Left ventricle myocardium inferior (tissue), 1 donor: ENCODE measurements at regions not wholly inside any gene's neighbourhood (a gene's known extent, or its start where the extent isn't known, plus 50 kb on each side); places are given as distances from the start of the nearest gene placed in this dataset.

ENCODE experiments used
- DNase-seq: peaks from one replicate; pipeline ENCODE4 v3.0.0-alpha.2; 2020
- H3K27ac ChIP-seq: fragments of 200-600 bp; replicated peaks from 2 replicates; pipeline ENCODE4 v1.8.0; 2021
- H3K27me3 ChIP-seq: fragments of 200-600 bp; 2 replicates; pipeline ENCODE4 v1.8.0; 2021; ENCODE audit warnings: low read depth
- H3K36me3 ChIP-seq: fragments of 200-600 bp; 2 replicates; pipeline ENCODE4 v1.8.0; 2021
- H3K4me1 ChIP-seq: fragments of 200-600 bp; 2 replicates; pipeline ENCODE4 v1.8.0; 2021
- H3K4me3 ChIP-seq: fragments of 200-600 bp; 2 replicates; pipeline ENCODE4 v1.8.0; 2021; ENCODE audit warnings: mild to moderate bottlenecking, moderate library complexity
- H3K9me3 ChIP-seq: fragments of 200-600 bp; replicated peaks from 2 replicates; pipeline ENCODE4 v1.8.0; 2021
- intact Hi-C: fragments of 100-400 bp; cut with micrococcal nuclease; formaldehyde crosslinking; loops from one replicate; pipeline ENCODE4 v1.11.0; 2022
- TF ChIP-seq, protein P1 (sequence below): fragments of 200-600 bp; IDR thresholded peaks from 2 replicates; pipeline ENCODE4 v1.8.0; 2021; ENCODE audit warnings: antibody characterized with exemption, mild to moderate bottlenecking, borderline replicate concordance
- donor health status: DM: no; HTN: yes; CAD: no; lungs with severe emphysema.

DNA sequence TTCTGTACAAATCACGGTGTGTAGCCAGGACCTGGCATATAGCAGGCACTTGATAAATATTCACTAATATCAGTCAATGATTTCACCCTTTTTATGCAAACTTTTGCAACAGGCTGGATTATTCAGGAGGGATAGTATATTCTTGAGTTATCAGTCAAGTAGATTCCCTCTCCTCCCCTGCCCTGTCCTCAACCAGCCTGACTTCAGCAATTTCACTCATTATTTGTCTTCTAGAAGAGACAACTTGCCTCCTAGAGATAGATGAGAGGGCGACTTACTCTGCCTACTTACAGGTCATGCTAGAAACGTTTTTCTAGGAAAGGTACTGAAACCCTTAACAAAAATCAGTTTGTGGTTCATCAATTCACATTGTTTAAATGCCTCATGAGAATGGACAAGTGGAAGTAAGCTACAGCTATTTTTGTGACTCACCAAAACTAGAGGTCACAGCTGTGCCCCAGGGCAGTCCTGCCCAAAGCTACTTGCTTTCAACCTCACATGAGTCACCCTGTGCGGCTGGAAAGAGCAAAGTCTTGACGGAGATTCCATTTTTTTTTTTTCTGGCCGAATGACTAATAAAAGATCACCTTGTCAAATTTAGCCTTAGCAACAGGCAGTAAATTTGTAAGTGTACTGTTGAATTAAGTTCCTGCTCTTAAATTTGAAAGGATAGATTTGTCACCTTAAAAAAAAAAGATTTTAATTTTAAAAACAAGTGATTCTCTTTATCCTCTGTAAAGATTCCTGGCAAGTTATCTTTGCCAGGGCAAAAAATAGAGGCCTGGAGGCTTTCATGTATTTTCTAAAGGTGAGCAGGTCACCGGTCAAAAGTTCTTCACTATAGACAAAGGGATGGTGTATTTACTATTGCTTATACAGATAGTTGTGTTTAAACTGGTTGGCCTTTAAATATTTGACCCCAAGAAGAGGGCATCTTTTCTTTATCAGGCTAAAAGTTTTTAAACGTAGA, 109.0 kb upstream of the SLC35G4 start:
- Histone ChIP-seq H3K9me3 (no peaks in the 10 kb centered on the region), H3K27ac (no peak overlapping the region), H3K27me3 (peaks cover 12% of the 10 kb centered on the region), H3K36me3 (no peaks in the 10 kb centered on the region), H3K4me1 (no peaks in the 10 kb centered on the region), H3K4me3 (no peak overlapping the region)
- no peak for DNase-seq
- intact Hi-C loops = no loop called here
- TF ChIP-seq, protein P1, sequence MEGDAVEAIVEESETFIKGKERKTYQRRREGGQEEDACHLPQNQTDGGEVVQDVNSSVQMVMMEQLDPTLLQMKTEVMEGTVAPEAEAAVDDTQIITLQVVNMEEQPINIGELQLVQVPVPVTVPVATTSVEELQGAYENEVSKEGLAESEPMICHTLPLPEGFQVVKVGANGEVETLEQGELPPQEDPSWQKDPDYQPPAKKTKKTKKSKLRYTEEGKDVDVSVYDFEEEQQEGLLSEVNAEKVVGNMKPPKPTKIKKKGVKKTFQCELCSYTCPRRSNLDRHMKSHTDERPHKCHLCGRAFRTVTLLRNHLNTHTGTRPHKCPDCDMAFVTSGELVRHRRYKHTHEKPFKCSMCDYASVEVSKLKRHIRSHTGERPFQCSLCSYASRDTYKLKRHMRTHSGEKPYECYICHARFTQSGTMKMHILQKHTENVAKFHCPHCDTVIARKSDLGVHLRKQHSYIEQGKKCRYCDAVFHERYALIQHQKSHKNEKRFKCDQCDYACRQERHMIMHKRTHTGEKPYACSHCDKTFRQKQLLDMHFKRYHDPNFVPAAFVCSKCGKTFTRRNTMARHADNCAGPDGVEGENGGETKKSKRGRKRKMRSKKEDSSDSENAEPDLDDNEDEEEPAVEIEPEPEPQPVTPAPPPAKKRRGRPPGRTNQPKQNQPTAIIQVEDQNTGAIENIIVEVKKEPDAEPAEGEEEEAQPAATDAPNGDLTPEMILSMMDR = no peak

DNA sequence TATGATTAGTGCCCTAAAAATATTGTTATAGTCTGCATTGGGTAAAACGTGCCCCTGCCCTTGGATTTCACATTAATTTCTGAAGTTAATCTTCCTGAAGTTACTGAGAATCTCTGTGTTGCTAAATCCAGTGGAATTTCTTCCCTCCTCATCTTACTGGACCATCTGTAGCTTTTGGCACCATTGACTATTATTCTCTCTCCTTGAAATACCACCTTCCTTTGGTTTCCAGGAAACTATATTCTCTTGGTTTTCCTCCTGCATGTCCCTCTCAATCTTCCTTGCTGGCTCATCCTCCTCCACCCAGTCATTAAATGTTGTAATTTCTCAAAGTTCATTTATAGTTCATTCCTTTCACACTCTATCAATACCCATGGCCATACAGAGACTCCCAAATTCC, 110.6 kb upstream of the SLC35G4 start:
- Histone ChIP-seq H3K4me1 (peaks cover 3% of the 10 kb centered on the region), H3K9me3 (no peaks in the 10 kb centered on the region), H3K27ac (no peak overlapping the region), H3K4me3 (no peak overlapping the region), H3K27me3 (peaks cover 7% of the 10 kb centered on the region), H3K36me3 (no peaks in the 10 kb centered on the region)
- intact Hi-C loops = no loop called here
- DNase-seq = no peak
- TF ChIP-seq, protein P1 = no peak

DNA sequence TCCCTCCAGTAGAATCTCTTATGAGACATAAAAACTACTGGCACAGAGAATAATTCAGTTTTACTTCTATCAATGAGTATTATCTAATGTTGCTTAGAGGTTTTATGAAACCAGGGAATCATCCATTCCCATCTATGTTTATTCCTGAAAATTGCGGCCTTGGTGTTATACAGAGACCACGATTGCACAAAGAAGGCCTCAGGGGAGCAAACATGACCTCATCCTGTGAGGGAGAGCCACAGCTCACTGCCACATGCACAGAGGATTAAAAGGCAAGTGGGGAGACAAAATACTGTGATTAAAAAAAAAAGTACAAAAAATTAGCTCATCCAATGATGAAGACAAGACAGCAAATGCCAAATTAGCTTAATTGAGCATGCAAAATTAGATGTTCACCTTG, 111.8 kb upstream of the SLC35G4 start:
- intact Hi-C loops = no loop called here
- TF ChIP-seq, protein P1 = no peak
- no peaks in the 10 kb centered on the region for H3K9me3 ChIP-seq
- H3K27ac ChIP-seq = no peak overlapping the region
- H3K36me3 ChIP-seq = no peaks in the 10 kb centered on the region
- no peak for DNase-seq
- H3K4me1 ChIP-seq = peaks cover 3% of the 10 kb centered on the region
- no peaks in the 10 kb centered on the region for H3K27me3 ChIP-seq
- no peak overlapping the region for H3K4me3 ChIP-seq

DNA sequence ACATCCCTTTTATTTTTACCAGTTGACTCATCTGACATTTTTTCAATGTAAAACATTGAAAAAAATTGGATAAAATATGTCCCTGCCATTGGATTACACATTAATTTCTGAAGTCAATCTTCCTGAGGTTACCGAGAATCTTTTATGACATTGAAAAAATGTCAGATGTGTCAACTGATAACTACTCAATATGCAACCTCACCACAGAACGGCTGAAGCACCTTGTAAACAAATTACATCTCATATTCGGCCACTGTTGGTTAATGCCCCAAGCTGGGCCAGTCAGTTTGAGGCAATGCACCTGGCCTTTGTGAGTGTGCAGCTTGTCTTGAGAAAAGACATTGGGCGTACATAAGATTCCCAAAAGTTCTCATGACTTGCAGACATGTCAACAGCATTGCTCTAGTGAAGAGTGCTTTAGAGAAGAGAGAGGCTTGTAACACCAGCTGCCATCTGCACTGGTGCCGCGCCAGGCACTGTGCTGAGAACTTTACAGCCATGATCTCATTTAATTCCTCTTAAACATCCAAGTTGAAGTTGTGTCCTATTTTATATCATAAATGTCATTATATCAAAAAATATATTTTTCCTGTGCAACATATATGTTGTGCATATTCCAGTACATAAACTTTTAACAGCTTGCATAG, 112.7 kb upstream of the SLC35G4 start:
- Histone ChIP-seq H3K27me3 (no peaks in the 10 kb centered on the region), H3K27ac (no peak overlapping the region), H3K9me3 (no peaks in the 10 kb centered on the region), H3K4me3 (no peak overlapping the region), H3K4me1 (peaks cover 3% of the 10 kb centered on the region), H3K36me3 (no peaks in the 10 kb centered on the region)
- intact Hi-C loops = no loop called here
- TF ChIP-seq, protein P1 = no peak
- DNase-seq = no peak

DNA sequence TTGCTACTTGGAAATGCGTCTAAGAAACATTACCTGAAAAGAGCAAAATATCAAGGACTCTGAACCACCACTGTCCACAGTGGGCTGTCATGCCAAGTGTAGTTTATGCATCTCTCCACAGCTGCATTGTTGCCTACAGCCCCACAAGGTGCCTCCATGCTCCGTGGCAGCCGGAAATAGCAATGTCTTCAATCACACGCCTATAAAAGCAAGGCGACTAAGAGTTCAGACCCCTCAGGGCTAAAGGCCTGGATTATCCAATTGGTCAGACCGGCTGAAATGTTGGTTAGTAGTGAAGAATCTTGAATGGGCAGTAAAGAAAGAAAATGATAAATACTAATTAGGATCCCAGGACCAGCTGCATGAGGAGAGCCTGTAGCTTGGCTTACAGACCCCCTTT, 114.0 kb upstream of the SLC35G4 start:
- Histone ChIP-seq H3K9me3 (no peaks in the 10 kb centered on the region), H3K4me1 (peaks cover 3% of the 10 kb centered on the region), H3K4me3 (no peak overlapping the region), H3K36me3 (no peaks in the 10 kb centered on the region), H3K27me3 (no peaks in the 10 kb centered on the region), H3K27ac (no peak overlapping the region)
- intact Hi-C loops = no loop called here
- no peak for DNase-seq
- TF ChIP-seq, protein P1 = no peak
